ENCODE measurements at regions not wholly inside any gene's neighbourhood (a gene's known extent, or its start where the extent isn't known, plus 50 kb on each side); places are given as distances from the start of the nearest gene placed in this dataset.

DNA sequence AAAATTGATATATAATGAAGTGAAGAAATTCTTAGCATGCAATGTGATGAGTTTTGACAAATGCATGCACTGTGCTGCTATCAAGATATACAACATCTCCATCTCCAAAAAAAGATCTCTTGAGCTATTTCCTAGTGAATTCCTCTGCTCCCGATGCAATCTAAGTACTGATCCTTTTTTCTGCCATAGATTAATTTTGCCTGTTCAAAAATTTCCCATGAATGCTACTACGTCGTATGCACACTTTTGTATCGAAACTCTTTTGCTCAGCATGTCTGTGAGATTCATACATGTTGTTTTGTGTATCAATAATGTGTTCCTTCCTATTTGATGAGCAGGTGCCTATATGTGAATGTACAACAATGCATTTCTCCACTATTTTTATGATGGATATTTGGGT lies 647.4 kb downstream of the MTRR start:
- DNase-seq (ENCODE audit: insufficient read length, low spot score) (no peak), FAIRE-seq (no peak)
- TF ChIP-seq, protein P1, sequence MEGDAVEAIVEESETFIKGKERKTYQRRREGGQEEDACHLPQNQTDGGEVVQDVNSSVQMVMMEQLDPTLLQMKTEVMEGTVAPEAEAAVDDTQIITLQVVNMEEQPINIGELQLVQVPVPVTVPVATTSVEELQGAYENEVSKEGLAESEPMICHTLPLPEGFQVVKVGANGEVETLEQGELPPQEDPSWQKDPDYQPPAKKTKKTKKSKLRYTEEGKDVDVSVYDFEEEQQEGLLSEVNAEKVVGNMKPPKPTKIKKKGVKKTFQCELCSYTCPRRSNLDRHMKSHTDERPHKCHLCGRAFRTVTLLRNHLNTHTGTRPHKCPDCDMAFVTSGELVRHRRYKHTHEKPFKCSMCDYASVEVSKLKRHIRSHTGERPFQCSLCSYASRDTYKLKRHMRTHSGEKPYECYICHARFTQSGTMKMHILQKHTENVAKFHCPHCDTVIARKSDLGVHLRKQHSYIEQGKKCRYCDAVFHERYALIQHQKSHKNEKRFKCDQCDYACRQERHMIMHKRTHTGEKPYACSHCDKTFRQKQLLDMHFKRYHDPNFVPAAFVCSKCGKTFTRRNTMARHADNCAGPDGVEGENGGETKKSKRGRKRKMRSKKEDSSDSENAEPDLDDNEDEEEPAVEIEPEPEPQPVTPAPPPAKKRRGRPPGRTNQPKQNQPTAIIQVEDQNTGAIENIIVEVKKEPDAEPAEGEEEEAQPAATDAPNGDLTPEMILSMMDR (IDR thresholded peaks at IDR 0.05; ENCODE audit: insufficient read depth, missing control alignments) = no peak

GRCh38 chr5:8517456-8517855 lies 648.5 kb downstream of the MTRR start:
- DNase-seq (ENCODE audit: insufficient read length, low spot score) (no peak), FAIRE-seq (no peak)
- TF ChIP-seq, protein P1 (IDR thresholded peaks at IDR 0.05; ENCODE audit: insufficient read depth, missing control alignments) = no peak

GRCh38 chr5:8520917-8521316 lies 652.0 kb downstream of the MTRR start:
- TF ChIP-seq, protein P1 (IDR thresholded peaks at IDR 0.05; ENCODE audit: insufficient read depth, missing control alignments) = no peak
- FAIRE-seq (no peak), DNase-seq (ENCODE audit: insufficient read length, low spot score) (no peak)

GRCh38 chr5:8521991-8522390 lies 653.0 kb downstream of the MTRR start:
- DNase-seq (ENCODE audit: insufficient read length, low spot score) (no peak), FAIRE-seq (no peak)
- TF ChIP-seq, protein P1 (IDR thresholded peaks at IDR 0.05; ENCODE audit: insufficient read depth, missing control alignments) = no peak

GRCh38 chr5:8522646-8523045 lies 653.7 kb downstream of the MTRR start:
- TF ChIP-seq, protein P1 (IDR thresholded peaks at IDR 0.05; ENCODE audit: insufficient read depth, missing control alignments) = no peak
- FAIRE-seq (no peak), DNase-seq (ENCODE audit: insufficient read length, low spot score) (no peak)

GRCh38 chr5:8523501-8523900 lies 654.6 kb downstream of the MTRR start:
- TF ChIP-seq, protein P1 (IDR thresholded peaks at IDR 0.05; ENCODE audit: insufficient read depth, missing control alignments) = no peak
- FAIRE-seq (no peak), DNase-seq (ENCODE audit: insufficient read length, low spot score) (no peak)

DNA sequence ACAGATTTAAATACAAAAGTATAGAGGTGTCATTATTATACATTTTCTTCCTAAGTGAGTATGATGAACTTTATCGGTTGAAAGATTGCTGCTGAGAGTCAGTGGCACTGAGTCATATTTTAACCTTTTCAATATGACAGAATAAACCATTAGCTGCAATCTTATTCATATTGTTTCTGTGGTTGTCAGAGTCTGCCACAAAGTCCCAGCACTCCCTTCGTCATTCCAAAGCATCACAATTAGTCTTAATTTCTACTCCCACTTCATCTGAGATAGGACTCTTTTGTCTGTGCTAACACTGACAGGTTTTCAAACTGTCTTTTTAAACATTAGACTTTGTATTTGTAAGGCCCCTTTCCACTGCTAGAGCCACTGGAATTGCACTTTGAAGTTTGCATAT lies 656.9 kb downstream of the MTRR start:
- DNase-seq (ENCODE audit: insufficient read length, low spot score) (no peak), FAIRE-seq (no peak)
- TF ChIP-seq, protein P1 (IDR thresholded peaks at IDR 0.05; ENCODE audit: insufficient read depth, missing control alignments) = no peak

All from D721Med (cell line).